Ovary (tissue), 3 donors: ENCODE measurements at regions not wholly inside any gene's neighbourhood (a gene's known extent, or its start where the extent isn't known, plus 50 kb on each side); places are given as distances from the start of the nearest gene placed in this dataset.

Experiments used
- CTCF ChIP-seq, 3 donors: fragments of 450-650 bp in 2 of 3; fragments of 200-600 bp in 1 of 3; IDR thresholded peaks; one replicate each; pipeline versions ENCODE4 v1.5.1 to v1.8.0; 2016 to 2022; ENCODE audit warnings: antibody characterized with exemption in 3 of 3, mild to moderate bottlenecking in 1 of 3
- POLR2A ChIP-seq: fragments of 450-650 bp; IDR thresholded peaks from one replicate; pipeline ENCODE4 v1.6.1; 2017; ENCODE audit warnings: antibody characterized with exemption, mild to moderate bottlenecking, moderate library complexity
- donor health status: DM: no; HTN: no; CAD: no.

- TF ChIP-seq POLR2A (no peak), CTCF (IDR thresholded peaks at IDR 0.05) (no peak)
Observed at GRCh38 chr2:176584333-176584732, 315.1 kb downstream of the MTX2 start.
